SK-N-SH treated with all-trans-retinoic acid at 6 μM for 48 hours (cell line): ENCODE measurements at regions not wholly inside any gene's neighbourhood (a gene's known extent, or its start where the extent isn't known, plus 50 kb on each side); places are given as distances from the start of the nearest gene placed in this dataset.
A peak's percentile ranks its signal among the peaks of the same experiment; 100 is the strongest.

Source experiments
- ATAC-seq: fragments of 200-7000 bp; cut with Tn5 transposase; 3 replicates; pipeline ENCODE4 v1.9.1; 2020; ENCODE audit warnings: mild to moderate bottlenecking, moderate library complexity
- ARNTL ChIP-seq: fragments of 450-650 bp; formaldehyde crosslinking; IDR thresholded peaks from 2 replicates; pipeline ENCODE4 v1.5.0; 2020; ENCODE audit warnings: low read depth, mild to moderate bottlenecking, moderate library complexity, borderline replicate concordance
- ESRRG ChIP-seq: fragments of 250-450 bp; sonication (Bioruptor Pico); IDR thresholded peaks from 2 replicates; pipeline ENCODE4 v1.6.1; 2021; ENCODE audit warnings: mild to moderate bottlenecking
- GLIS3 ChIP-seq: fragments of 250-450 bp; sonication (Bioruptor Pico); IDR thresholded peaks from 2 replicates; pipeline ENCODE4 v1.5.0; 2020; ENCODE audit warnings: mild to moderate bottlenecking, moderate library complexity
- ISL1 ChIP-seq: fragments of 250-450 bp; sonication (Bioruptor Pico); IDR thresholded peaks from 2 replicates; pipeline ENCODE4 v2.1.2; 2022; ENCODE audit warnings: mild to moderate bottlenecking, moderate library complexity
- OSR1 ChIP-seq: fragments of 250-450 bp; sonication (Bioruptor Pico); IDR thresholded peaks from 2 replicates; pipeline ENCODE4 v1.8.0; 2022; ENCODE audit warnings: moderate library complexity, mild to moderate bottlenecking, inconsistent platforms
- PPARA ChIP-seq: fragments of 250-450 bp; sonication (Bioruptor Pico); IDR thresholded peaks from 2 replicates; pipeline ENCODE4 v1.5.0; 2020; ENCODE audit warnings: mild to moderate bottlenecking, borderline replicate concordance
- RARB ChIP-seq: fragments of 250-450 bp; sonication (Bioruptor Pico); IDR thresholded peaks from 2 replicates; pipeline ENCODE4 v1.8.0; 2021; ENCODE audit warnings: mild to moderate bottlenecking, moderate library complexity
- SNAI2 ChIP-seq: fragments of 250-450 bp; sonication (Bioruptor Pico); IDR thresholded peaks from 2 replicates; pipeline ENCODE4 v1.5.0; 2020; ENCODE audit warnings: mild to moderate bottlenecking, moderate library complexity
- TOX ChIP-seq: fragments of 250-450 bp; sonication (Bioruptor Pico); IDR thresholded peaks from 2 replicates; pipeline ENCODE4 v1.8.0; 2021; ENCODE audit warnings: mild to moderate bottlenecking, moderate library complexity, borderline replicate concordance
- TSHZ2 ChIP-seq: fragments of 250-450 bp; sonication (Bioruptor Pico); IDR thresholded peaks from 2 replicates; pipeline ENCODE4 v1.5.0; 2020; ENCODE audit warnings: mild to moderate bottlenecking, moderate library complexity
- ZC3H10 ChIP-seq: fragments of 250-450 bp; sonication (Bioruptor Pico); IDR thresholded peaks from 2 replicates; pipeline ENCODE4 v1.5.1; 2021; ENCODE audit warnings: mild to moderate bottlenecking, moderate library complexity
- ZFP3 ChIP-seq: fragments of 250-450 bp; sonication (Bioruptor Pico); IDR thresholded peaks from 2 replicates; pipeline ENCODE4 v1.5.0; 2020; ENCODE audit warnings: mild to moderate bottlenecking, moderate library complexity
- ZFP30 ChIP-seq: fragments of 450-650 bp; formaldehyde crosslinking; IDR thresholded peaks from 2 replicates; pipeline ENCODE4 v1.5.0; 2022; ENCODE audit warnings: mild to moderate bottlenecking, moderate library complexity
- ZNF565 ChIP-seq: fragments of 450-650 bp; formaldehyde crosslinking; conservative IDR thresholded peaks from 2 replicates; pipeline ENCODE4 v1.5.0; 2020; ENCODE audit warnings: low read depth, mild to moderate bottlenecking, moderate library complexity
- ZNF70 ChIP-seq: fragments of 450-650 bp; formaldehyde crosslinking; IDR thresholded peaks from 2 replicates; pipeline ENCODE4 v1.5.0; 2020; ENCODE audit warnings: mild to moderate bottlenecking, moderate library complexity
- ZNF8 ChIP-seq: fragments of 450-650 bp; formaldehyde crosslinking; IDR thresholded peaks from 2 replicates; pipeline ENCODE4 v1.5.0; 2020; ENCODE audit warnings: mild to moderate bottlenecking, moderate library complexity
- TF ChIP-seq, protein P1 (sequence below): fragments of 250-450 bp; sonication (Bioruptor Pico); IDR thresholded peaks from 2 replicates; pipeline ENCODE4 v1.5.1; 2021; ENCODE audit warnings: mild to moderate bottlenecking, moderate library complexity
- TF ChIP-seq, protein P2 (sequence below): fragments of 250-450 bp; sonication (Bioruptor Pico); IDR thresholded peaks from 2 replicates; pipeline ENCODE4 v1.8.0; 2021; ENCODE audit warnings: low read depth, mild to moderate bottlenecking, moderate library complexity, borderline replicate concordance
- TF ChIP-seq, protein P3 (sequence below): fragments of 250-450 bp; sonication (Bioruptor Pico); IDR thresholded peaks from 2 replicates; pipeline ENCODE4 v1.5.1; 2020; ENCODE audit warnings: low read depth, mild to moderate bottlenecking, moderate library complexity

GRCh38 chr2:219733106-219733505 is 105.7 kb downstream of the SLC4A3 start:
- TF ChIP-seq SNAI2 (CRISPR knock-in tag) = no peak
- TF ChIP-seq GLIS3 (CRISPR knock-in tag) = no peak
- no peak for TF ChIP-seq RARB (CRISPR knock-in tag)
- ATAC-seq = no peak

GRCh38 chr2:219733746-219734145 is 106.3 kb downstream of the SLC4A3 start:
- no peak for TF ChIP-seq SNAI2 (CRISPR knock-in tag)
- TF ChIP-seq, protein P1, sequence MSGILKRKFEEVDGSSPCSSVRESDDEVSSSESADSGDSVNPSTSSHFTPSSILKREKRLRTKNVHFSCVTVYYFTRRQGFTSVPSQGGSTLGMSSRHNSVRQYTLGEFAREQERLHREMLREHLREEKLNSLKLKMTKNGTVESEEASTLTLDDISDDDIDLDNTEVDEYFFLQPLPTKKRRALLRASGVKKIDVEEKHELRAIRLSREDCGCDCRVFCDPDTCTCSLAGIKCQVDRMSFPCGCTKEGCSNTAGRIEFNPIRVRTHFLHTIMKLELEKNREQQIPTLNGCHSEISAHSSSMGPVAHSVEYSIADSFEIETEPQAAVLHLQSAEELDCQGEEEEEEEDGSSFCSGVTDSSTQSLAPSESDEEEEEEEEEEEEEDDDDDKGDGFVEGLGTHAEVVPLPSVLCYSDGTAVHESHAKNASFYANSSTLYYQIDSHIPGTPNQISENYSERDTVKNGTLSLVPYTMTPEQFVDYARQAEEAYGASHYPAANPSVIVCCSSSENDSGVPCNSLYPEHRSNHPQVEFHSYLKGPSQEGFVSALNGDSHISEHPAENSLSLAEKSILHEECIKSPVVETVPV (CRISPR knock-in tag) = no peak
- TF ChIP-seq ISL1 (CRISPR knock-in tag) = no peak
- TF ChIP-seq ARNTL (CRISPR knock-in tag) = no peak
- TF ChIP-seq TSHZ2 (CRISPR knock-in tag) = no peak
- TF ChIP-seq ZNF70 (CRISPR knock-in tag) = no peak
- TF ChIP-seq OSR1 (CRISPR knock-in tag) = no peak
- TF ChIP-seq ZNF565 = no peak
- TF ChIP-seq, protein P2, sequence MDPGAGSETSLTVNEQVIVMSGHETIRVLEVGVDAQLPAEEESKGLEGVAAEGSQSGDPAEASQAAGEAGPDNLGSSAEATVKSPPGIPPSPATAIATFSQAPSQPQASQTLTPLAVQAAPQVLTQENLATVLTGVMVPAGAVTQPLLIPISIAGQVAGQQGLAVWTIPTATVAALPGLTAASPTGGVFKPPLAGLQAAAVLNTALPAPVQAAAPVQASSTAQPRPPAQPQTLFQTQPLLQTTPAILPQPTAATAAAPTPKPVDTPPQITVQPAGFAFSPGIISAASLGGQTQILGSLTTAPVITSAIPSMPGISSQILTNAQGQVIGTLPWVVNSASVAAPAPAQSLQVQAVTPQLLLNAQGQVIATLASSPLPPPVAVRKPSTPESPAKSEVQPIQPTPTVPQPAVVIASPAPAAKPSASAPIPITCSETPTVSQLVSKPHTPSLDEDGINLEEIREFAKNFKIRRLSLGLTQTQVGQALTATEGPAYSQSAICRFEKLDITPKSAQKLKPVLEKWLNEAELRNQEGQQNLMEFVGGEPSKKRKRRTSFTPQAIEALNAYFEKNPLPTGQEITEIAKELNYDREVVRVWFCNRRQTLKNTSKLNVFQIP (CRISPR knock-in tag) = no peak
- TF ChIP-seq PPARA (CRISPR knock-in tag) = no peak
- no peak for TF ChIP-seq ZC3H10 (CRISPR knock-in tag)
- no peak for TF ChIP-seq ZFP30
- ATAC-seq = no peak

DNA sequence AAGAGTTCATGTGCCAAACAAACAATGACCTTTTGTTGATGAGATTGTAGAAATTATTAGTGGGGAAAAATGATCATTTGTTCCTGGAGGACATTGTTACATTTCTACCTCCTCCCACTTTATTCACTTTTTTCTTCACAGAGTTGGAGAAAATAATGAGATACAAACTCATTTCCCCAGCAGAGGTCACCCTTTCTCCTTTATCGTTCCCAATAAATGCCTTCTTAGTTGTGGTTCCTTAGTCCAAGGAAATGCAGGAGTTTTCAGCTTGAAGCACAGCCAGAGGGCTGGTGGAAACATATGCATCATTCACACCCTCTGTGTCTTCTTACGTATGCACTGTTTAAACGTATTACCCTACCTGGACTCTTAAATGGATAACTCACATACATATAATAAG is 108.8 kb downstream of the SLC4A3 start:
- ATAC-seq = peak; percentile 90
- peak; percentile 82 for TF ChIP-seq ZFP3 (CRISPR knock-in tag)
- TF ChIP-seq ZNF8 (CRISPR knock-in tag) = no peak

DNA sequence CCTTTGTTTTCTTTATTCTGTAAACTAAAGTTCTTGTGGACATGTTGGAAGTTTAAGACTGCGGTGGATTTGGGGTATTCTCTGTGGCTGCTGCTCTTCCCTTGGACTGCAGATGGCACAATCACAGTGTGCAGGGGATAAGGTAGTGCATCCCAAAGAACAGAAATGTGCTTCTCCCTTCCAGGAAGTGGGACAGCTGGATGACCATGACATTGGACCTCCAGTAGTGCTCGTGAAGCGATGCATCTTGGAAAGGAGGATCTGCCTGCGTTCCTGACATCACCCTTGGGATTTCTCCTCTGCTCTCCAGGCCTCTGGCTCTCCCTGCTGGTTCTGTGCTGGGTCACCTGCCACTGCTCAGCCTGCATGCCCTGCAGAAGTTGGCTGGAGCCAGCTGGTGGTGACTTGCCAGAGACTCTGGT is 109.9 kb downstream of the SLC4A3 start:
- ATAC-seq = peak; percentile 87
- TF ChIP-seq ZC3H10 (CRISPR knock-in tag) = no peak
- TF ChIP-seq ARNTL (CRISPR knock-in tag) = no peak
- no peak for TF ChIP-seq ESRRG
- no peak for TF ChIP-seq TOX (CRISPR knock-in tag)
- no peak for TF ChIP-seq ZNF8 (CRISPR knock-in tag)
- TF ChIP-seq SNAI2 (CRISPR knock-in tag) = no peak
- no peak for TF ChIP-seq ZNF70 (CRISPR knock-in tag)
- TF ChIP-seq ZFP3 (CRISPR knock-in tag) = no peak
- TF ChIP-seq RARB (CRISPR knock-in tag) = no peak

DNA sequence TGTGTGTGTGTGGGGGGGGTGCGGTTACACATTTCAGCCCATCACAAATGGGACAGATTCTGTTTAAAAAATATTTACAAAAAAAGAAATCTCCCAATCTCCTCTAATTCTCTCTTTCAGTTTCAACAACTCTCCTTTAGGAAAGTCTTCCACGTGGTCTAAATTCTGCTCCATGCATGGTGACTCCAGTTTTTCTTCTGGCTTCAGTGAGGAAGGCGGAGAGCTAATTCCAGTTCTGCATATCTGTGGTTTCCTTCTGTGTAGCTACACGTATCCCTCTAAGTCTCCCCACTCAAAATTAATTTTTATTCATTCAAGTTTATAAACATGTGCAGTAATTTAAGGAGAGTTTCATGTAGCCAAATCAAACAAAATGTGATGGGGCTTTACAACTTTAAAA is 111.6 kb downstream of the SLC4A3 start:
- TF ChIP-seq TOX (CRISPR knock-in tag) = no peak
- no peak for TF ChIP-seq PPARA (CRISPR knock-in tag)
- TF ChIP-seq ZNF8 (CRISPR knock-in tag) = no peak
- no peak for TF ChIP-seq ZFP3 (CRISPR knock-in tag)
- no peak for TF ChIP-seq ZNF70 (CRISPR knock-in tag)
- no peak for TF ChIP-seq OSR1 (CRISPR knock-in tag)
- TF ChIP-seq, protein P1 (CRISPR knock-in tag) = no peak
- TF ChIP-seq, protein P3, sequence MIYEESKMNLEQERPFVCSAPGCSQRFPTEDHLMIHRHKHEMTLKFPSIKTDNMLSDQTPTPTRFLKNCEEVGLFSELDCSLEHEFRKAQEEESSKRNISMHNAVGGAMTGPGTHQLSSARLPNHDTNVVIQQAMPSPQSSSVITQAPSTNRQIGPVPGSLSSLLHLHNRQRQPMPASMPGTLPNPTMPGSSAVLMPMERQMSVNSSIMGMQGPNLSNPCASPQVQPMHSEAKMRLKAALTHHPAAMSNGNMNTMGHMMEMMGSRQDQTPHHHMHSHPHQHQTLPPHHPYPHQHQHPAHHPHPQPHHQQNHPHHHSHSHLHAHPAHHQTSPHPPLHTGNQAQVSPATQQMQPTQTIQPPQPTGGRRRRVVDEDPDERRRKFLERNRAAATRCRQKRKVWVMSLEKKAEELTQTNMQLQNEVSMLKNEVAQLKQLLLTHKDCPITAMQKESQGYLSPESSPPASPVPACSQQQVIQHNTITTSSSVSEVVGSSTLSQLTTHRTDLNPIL (CRISPR knock-in tag) = no peak
- TF ChIP-seq ZNF565 = no peak
- TF ChIP-seq TSHZ2 (CRISPR knock-in tag) = no peak
- no peak for ATAC-seq
